GM18499 (cell line): ENCODE measurements at regions not wholly inside any gene's neighbourhood (a gene's known extent, or its start where the extent isn't known, plus 50 kb on each side); places are given as distances from the start of the nearest gene placed in this dataset.

ENCODE experiments used
- ATAC-seq: cut with Tn5 transposase; IDR thresholded peaks from one replicate; pipeline ENCODE4 v1.9.1; 2021; ENCODE audit warnings: moderate number of reproducible peaks; ENCODE audit not compliant: insufficient read depth, unreplicated experiment

- no peak for ATAC-seq
Measured at GRCh38 chr7:95669513-95669912, 73.2 kb upstream of the PDK4 start.

- ATAC-seq = no peak
Measured at GRCh38 chr7:95668504-95669018, 72.2 kb upstream of the PDK4 start.

GRCh38 chr7:95662987-95663386 lies 66.7 kb upstream of the PDK4 start:
- ATAC-seq = no peak

GRCh38 chr7:95660023-95660434 lies 63.7 kb upstream of the PDK4 start:
- no peak for ATAC-seq

GRCh38 chr7:95658676-95659075 lies 62.4 kb upstream of the PDK4 start:
- no peak for ATAC-seq

- no peak for ATAC-seq
Measured at GRCh38 chr7:95649546-95649945, 53.2 kb upstream of the PDK4 start.

GRCh38 chr7:95646350-95646749 lies 50.0 kb upstream of the PDK4 start:
- no peak for ATAC-seq
